ENCODE measurements at regions not wholly inside any gene's neighbourhood (a gene's known extent, or its start where the extent isn't known, plus 50 kb on each side); places are given as distances from the start of the nearest gene placed in this dataset.

GRCh38 chr1:87820668-87821334 lies 492.1 kb downstream of the LMO4 start:
- no peak for DNase-seq (ENCODE audit: low read depth)

- no peak for DNase-seq (ENCODE audit: low read depth)
Observed at GRCh38 chr1:87821335-87821697, 492.6 kb downstream of the LMO4 start.

GRCh38 chr1:87826681-87827251 lies 498.1 kb downstream of the LMO4 start:
- peak; percentile 50 for DNase-seq (ENCODE audit: low read depth)

DNA sequence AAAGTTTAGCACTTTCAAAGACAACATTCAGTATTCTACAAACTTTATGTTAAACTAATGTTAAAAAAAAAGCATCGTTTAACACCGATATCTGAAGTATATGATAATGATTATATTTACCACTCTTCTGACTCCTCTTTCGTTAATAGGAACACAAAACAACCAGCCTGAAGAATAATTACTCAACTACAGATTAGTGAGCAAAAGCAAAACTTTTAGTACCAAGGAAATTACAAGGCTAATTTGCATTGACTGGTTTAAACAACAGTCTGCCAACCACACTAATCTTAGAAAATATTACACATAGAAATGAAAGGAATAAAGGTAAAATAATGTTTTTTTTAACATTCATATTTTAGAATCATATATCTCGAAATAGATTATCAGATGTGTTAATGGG lies 500.7 kb downstream of the LMO4 start:
- DNase-seq (ENCODE audit: low read depth) = no peak

DNA sequence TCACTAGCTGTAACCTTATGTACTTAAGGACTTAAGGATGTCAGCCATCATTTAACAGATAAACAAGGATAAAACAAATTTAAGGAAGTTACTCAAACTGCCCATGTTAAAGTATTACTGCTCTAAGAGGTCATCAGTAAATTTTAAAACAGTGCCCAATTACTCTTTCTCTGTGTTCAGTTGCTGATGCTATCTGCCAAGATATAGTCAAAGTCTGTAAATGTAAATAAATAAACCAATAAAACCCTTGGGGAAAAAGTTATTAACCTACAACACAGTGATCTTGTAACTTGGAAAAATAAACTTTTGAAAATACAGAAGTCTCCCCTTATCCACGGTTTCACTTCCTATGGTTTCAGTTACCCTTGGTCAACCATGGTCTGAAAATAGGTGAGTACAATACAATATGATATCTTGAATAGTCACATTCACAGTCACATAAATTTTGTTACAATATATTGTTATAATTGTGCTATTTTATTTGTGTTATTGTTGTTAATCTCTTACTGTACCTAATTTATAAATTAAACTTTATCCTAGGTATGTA lies 501.8 kb downstream of the LMO4 start:
- no peak for DNase-seq (ENCODE audit: low read depth)

- DNase-seq (ENCODE audit: low read depth) = no peak
Observed at GRCh38 chr1:87833166-87833565, 504.5 kb downstream of the LMO4 start.

- no peak for DNase-seq (ENCODE audit: low read depth)
Observed at GRCh38 chr1:87834151-87834550, 505.5 kb downstream of the LMO4 start.

GRCh38 chr1:87834941-87835340 lies 506.3 kb downstream of the LMO4 start:
- DNase-seq (ENCODE audit: low read depth) = no peak

DNA sequence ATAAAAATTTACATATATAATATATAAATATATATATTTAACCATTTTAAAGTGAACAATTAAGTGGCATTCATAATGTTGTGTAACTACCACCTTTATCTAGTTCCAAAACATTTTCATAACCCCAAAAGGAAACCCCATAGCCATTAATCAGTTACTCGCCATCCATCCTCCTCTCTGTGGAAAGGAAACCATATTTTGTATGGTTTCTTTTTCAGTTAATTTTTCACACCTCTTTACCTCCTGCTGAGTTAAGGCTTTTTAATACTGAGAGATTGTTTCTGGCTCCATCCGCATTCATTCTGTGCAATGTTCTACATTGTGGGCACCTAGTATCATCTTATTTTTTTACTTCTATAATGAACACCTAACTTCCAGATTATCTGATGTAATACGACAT lies 512.1 kb downstream of the LMO4 start:
- no peak for DNase-seq (ENCODE audit: low read depth)

GRCh38 chr1:87841332-87841731 lies 512.7 kb downstream of the LMO4 start:
- DNase-seq (ENCODE audit: low read depth) = no peak

GRCh38 chr1:87842156-87842555 lies 513.5 kb downstream of the LMO4 start:
- no peak for DNase-seq (ENCODE audit: low read depth)

DNA sequence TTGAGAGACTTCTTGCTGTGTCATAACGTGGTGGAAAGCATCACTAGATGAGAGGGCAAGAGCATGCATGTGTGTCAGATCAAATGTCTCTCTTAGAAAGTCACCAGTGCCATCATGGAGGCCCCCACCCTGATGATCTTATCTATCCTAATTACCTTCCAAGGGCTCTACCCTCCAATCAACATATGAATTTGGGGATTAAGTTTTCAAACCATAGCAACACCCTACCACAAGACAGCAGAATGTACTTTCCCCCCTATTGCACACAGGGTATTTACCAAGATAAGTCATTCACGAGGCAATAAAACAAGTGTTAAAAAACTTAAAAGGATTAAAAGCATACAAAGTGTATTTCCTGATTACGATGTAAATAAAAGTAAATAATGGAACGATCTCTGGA lies 515.6 kb downstream of the LMO4 start:
- DNase-seq (ENCODE audit: low read depth) = no peak

- no peak for DNase-seq (ENCODE audit: low read depth)
Observed at GRCh38 chr1:87851490-87851889, 522.8 kb downstream of the LMO4 start.

DNA sequence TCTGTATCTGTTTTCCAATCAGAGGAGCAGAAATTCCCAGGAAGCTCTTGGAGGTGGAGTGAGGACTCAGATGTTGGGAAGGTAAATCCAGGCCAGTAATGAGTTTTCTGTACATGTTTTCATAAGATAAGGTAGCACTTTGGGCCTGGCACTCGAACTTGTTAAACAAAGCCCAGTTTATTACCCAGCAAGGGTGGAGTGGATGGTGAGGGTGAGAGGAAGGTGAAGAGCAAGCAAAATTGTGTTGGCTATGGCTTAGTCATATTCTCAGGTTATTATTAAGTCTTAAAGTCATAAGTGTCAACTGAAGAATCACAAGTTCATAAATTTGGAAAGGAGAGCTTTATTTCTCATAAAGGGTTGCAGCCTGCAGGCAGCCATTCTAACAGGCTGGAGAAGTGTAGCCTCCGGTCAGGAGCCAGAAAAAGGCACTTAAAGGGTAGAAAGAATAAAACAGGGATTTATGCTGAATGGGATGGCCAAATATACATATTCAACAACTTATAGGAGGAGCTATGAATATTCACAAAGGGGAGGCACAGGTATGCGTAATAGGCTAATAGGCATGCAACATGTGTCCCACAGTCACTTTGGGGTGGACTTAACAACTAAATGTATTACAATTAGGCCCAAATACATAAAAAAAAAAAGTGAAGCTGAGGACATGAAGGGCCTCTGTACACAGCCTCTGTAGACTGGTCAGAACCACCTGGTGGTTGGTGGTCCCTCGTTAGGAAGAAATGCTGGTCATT lies 523.9 kb downstream of the LMO4 start:
- no peak for DNase-seq (ENCODE audit: low read depth)

DNA sequence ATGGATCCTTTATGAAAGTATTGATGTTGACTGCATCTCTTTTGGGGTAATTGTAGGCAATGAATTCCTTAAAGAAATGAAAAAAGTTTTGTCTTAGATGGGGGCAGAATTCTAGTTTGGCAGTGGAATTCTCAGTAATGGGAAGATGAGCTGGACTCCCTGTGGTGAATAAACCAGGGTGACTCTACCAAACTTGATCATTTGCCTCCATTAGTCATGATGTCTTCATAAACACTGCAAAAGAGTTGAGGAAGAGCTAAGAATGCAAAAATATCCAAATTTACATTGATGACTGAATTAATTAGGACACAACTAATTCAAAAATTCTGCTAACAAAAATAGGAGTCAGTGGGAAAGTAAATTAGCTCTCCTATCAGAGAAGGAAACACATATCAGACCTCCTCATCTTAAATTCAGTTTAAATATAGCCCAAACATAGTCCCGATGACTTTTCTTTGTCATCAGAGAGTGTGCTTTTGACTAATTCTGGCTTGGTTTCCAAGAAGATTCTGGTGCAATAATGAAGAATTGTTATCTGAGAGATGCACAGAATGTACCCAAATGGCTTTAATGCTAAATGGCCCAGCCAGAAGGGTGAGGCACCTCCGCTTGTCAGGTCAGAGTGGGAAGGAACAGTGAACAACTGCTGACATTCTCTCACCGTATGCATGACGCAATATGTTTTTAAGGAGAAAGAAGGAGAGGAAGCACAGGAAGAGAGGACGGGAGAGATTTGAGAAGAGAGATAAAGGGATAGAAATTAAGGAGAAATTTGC lies 525.1 kb downstream of the LMO4 start:
- peak; percentile 14 for DNase-seq (ENCODE audit: low read depth)

DNA sequence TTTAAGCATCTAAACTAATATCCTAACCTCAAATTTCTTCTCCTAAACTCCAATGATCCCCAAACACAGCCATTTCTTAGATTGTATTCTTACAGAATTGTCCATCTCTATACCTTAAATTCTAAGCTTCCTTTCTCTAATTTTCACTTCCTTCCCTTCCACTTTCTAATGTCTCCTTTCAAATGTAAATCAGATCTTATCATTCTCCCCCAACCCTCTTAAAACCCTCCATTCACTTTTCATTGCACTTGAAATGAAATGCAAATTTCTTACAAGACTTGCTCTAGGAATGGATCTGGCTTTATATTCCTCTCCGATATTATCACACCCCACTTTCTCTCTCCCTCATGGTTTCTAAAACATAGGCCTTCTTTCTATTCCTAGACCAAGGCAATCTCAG lies 534.6 kb downstream of the LMO4 start:
- no peak for DNase-seq (ENCODE audit: low read depth)

DNA sequence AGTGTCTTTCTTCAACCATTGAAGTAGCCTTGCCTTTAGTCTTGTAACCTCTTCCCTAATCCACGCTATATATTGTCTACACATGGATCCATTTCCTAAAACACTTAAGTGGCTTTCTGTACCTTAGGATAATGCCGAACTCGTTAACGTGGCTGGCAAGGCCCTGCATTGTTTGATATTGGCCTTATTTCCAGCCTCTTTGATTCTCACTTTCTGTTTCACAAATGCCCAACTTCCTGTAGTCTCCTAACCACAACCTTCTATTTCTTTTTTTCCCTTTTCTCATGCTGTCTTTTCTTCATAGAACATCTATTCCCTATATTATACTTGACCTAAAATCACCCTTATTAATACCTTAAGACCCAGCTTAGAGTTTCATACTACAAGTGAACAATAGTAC lies 536.0 kb downstream of the LMO4 start:
- DNase-seq (ENCODE audit: low read depth) = no peak

- DNase-seq (ENCODE audit: low read depth) = no peak
Observed at GRCh38 chr1:87866416-87866815, 537.7 kb downstream of the LMO4 start.

- no peak for DNase-seq (ENCODE audit: low read depth)
Observed at GRCh38 chr1:87867626-87868025, 538.9 kb downstream of the LMO4 start.

DNA sequence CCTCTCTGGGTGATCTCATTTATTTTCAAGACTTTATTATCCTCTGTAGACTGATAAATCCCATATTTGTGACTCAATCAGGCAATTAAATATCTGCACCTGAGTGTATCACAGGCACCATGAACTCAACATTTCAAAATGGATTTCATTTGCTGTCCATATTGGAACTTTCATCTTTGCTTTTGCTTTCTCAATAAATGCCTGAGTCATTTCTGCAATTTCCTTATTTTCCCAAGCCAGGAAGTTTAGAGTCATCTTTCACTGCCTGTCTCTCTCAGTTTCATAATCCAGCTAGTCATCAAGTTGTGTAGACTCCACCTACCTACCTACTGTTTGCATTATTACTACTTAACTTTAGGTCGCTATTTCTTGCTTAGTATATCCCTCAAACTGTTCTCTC lies 540.9 kb downstream of the LMO4 start:
- peak; percentile 68 for DNase-seq (ENCODE audit: low read depth)

GRCh38 chr1:87872189-87872588 lies 543.5 kb downstream of the LMO4 start:
- DNase-seq (ENCODE audit: low read depth) = no peak

DNA sequence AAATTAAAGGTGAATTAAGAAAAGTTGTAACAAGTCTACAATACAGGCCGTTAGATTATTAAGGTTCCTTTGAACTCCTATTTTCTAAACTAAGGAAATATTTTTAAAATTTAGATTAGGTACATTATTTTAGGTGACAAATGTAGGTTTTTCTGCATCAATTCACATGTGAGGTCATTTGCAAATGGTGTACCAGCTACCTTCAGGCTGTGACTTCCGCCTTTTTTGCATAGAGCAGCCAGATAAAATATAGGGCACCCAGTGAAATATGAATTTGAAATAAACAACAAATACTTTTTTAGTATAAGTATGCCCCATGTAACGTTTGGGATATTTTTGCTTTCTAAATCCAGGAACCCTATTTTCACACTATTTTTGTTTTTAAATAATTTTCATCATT lies 544.0 kb downstream of the LMO4 start:
- no peak for DNase-seq (ENCODE audit: low read depth)

DNA sequence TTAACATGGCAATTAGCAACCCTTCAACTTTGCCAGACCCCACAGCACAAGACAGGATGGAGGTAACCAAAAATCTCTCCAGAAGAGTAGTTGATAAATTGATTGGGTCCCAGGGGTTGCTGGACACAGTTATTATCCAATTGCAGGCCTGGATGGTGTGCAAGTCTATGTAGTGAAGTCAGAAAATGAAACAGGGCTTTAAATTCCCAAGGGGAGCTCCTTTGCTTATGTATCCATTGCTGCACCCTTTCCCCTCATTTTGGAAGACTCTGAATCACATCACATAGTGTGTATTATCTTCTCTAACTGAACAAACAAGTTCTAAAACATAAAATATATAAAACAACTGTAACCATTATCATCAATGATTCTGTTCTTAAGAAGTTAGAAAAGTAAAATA lies 550.2 kb downstream of the LMO4 start:
- DNase-seq (ENCODE audit: low read depth) = no peak
